HG03139 (cell line): ENCODE measurements at regions not wholly inside any gene's neighbourhood (a gene's known extent, or its start where the extent isn't known, plus 50 kb on each side); places are given as distances from the start of the nearest gene placed in this dataset.

Experiments
- ATAC-seq: cut with Tn5 transposase; IDR thresholded peaks from one replicate; pipeline ENCODE4 v1.9.1; 2021; ENCODE audit not compliant: unreplicated experiment

DNA sequence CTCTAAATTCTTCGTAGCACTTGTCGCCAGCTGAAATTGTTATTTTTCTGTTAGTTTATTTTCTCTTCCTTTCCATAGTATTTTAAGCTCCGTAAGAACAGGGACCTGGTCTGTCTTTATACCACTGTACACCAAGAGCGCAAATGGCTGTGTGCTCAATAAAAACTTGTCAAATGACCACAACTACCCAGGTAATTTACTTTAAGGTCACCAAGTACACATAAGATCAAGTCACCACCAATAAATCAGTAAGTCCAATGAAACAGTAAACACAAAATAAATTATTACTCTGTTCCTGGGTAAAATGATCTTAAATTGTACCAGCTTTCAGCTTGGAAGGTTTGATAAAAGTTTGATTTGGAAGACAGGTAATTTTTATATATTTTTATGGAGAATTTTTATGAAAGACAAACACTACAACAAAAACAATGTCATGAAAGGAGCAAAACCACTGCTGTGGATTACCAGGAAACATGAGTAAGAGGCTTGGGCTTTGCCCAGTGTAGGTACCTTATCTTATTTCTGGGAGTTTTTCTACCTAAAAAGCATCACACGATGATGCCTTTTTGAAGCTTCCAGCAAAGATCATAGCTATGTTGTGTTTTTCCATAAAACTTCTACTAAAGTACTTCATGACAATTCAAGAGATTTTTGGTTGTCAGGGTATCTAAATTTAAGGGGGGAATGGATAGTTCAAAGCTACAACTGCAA, 406.8 kb downstream of the SHQ1 start:
- ATAC-seq: no peak

DNA sequence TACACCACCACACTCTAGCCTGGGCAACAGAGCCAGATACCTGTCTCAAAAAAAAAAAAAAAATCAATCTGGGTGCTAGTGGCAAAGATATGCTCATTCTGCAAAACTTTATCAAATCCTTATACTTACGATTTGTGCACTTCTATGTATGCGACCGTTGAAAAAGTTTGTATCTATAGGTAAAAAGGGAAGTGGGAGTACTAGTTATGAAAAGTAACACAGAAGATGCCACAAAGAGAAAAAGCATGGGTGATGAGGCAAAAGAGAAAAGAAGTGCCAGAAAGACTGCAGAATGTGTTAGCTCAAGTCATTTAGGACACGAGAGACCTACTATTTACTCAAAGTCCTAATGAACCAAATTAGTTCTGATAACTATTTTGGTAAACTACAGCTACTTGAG, 407.8 kb downstream of the SHQ1 start:
- no peak for ATAC-seq

- peak; percentile 52 for ATAC-seq
Observed at GRCh38 chr3:72439321-72440183, 408.7 kb downstream of the SHQ1 start.

DNA sequence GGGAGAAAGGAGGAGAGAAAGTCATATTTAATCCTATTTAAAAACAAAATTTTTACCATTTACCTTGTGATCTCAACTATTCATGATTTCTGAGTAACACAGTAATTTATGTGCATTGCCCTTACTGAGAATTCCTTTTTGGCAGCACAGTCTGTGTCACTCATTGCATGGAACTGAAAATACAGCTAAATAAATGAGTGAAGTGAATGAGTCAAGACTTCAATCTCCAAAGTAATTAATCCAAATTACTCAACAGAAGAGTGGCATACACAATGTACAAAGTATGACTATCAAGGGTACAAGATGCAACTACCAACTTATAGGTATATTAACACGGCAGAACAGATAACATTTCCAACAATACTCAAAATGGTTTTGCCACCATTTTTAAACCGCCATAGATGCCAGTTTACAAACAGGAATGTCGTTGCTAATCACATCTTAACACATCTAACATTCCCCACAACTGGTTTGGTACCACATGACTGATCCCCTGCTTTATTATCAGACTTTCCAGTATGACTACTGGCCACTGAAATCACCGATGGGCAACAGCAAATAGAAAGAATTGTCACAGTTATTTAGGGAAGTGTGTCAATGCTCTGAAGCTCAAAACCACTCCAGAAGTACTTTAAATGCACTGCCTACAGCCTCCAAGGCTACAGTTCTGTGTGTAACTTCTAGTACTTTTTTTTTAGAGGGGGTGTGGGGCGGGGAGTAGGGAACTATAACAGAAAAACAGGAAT, 410.4 kb downstream of the SHQ1 start:
- no peak for ATAC-seq

GRCh38 chr3:72436863-72437592, 411.2 kb downstream of the SHQ1 start:
- ATAC-seq: no peak

- ATAC-seq: no peak
Observed at GRCh38 chr3:72434296-72434695, 413.9 kb downstream of the SHQ1 start.

DNA sequence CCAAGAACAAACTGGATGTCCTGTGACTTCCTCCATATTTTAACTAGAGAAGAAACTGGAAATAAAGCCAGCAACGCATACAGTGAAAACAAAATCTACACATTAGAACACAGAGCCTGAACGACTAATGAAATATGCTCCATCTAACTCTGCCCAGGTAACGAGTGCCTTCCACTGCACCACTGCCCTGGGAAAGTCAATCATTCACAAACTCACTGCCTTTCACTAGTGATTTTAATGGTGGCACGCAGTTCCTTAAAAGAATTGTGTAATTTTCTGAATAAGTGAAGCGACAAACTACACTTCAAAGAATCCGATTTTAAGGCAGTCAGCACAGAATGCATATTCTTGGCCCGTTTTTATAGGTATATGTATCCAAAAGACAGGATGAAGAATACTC, 416.0 kb downstream of the SHQ1 start:
- no peak for ATAC-seq

GRCh38 chr3:72429589-72430353, 418.5 kb downstream of the SHQ1 start:
- ATAC-seq: no peak

DNA sequence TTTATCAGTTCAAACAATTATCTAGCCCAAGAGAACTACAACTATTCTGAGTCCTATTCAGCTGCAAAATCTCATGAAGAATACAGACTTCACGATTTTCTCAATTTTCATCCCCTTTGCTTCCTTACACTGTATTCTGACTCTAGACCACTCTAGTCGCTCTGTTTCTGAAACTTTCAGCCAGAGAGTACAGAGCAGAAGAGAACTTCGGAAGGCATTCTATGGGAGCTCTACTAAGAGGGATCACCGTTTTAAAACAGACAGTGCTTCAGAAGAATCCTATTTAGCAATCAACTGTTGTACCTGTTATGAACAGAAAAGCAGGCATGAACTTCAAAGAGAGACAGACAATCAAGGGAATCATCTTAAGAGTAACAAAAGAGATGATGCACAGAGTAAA, 419.4 kb downstream of the SHQ1 start:
- ATAC-seq: no peak

- no peak for ATAC-seq
Observed at GRCh38 chr3:72427624-72428023, 420.6 kb downstream of the SHQ1 start.

GRCh38 chr3:72426618-72427397, 421.4 kb downstream of the SHQ1 start:
- ATAC-seq: peak; percentile 58

DNA sequence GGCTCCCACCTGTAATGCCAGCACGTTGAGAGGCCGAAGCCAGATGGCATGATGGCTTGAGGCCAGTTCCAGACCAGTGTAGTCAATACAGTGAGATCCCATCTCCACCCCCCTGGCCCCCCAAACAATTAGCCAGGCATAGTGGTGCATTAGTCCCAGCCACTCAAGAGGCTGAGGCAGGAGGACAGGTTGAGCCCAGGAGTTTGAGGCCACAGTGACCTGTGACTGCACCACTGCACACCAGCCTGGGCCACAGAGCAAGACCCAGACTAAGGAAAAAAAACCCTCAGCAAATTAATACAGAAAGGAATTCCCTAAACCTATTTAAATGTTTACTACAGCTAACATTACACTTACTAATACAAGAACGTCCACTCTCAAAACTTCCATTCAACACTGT, 424.6 kb downstream of the SHQ1 start:
- no peak for ATAC-seq

DNA sequence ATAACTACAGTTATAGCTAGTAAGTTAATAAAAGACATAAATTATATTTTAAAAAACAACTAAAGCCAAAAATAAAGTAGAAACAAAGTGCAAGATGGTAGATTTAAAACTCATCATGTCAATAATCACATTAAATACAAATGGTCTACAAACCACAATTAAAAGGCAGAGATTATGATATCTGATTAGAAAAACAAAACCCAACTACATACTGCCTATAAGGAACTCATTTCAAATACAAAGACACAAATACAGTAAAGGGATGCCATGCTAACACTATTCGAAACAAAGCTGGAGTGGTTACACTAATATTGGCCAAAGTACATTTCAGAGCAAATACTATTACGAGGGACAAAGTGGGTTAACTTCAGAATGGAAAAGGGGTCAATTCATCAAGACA, 426.5 kb downstream of the SHQ1 start:
- no peak for ATAC-seq

DNA sequence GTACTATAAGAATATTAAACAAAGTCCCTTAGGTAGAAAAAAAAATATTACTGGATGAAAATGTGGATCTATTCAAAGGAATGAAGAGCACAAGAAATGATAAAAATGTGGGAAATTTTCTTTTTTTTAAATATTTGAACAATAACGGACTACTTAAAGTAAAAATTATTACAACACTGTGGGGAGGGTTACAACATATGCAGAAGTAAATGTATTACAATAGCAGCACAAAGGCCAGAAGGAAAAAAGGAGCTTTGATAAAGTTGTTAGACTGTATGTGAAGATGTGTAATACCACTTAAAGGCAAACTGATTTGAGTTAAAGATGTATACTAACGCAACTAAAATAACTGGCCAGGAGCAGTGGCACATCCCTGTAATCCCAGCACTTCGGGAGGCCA, 427.1 kb downstream of the SHQ1 start:
- no peak for ATAC-seq

DNA sequence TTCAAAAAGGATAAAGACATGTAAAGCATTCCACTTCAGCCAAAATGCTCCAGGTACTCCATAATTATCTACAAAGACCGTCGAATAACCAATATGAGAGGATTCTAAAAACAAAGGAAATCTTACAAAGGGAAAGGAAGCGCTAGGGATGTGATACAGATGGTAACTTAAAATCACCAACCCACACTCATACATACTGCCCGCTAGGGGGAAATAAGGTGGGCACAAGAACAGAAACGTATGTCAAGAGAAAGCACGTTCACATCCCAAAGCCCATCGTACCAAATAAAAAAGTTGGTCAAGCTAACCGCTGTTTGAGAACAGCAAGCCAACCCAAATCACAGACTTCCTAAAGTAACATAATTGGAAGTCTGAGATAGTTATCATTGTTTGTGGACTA, 429.4 kb downstream of the SHQ1 start:
- no peak for ATAC-seq

GRCh38 chr3:72418244-72418643, 430.0 kb downstream of the SHQ1 start:
- no peak for ATAC-seq

- no peak for ATAC-seq
Observed at GRCh38 chr3:72414481-72415016, 433.7 kb downstream of the SHQ1 start.

DNA sequence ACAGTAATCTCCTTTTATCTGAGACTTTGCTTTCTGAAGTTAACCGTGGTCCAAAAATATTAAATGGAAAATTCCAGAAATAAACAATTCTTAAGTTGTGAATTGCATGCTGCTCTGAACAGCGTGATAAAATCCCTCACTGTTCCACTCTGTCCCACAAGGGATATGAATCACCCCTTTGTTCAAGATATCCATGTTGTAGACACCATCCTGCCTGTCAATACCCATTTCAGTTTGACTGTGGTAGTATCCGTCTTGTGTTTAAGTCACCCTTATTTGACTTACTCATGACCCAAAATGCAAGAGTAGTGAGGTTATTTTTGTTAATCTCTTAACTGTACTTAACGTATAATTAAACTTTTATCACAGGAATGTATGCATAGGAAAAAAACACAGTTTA, 435.0 kb downstream of the SHQ1 start:
- no peak for ATAC-seq

DNA sequence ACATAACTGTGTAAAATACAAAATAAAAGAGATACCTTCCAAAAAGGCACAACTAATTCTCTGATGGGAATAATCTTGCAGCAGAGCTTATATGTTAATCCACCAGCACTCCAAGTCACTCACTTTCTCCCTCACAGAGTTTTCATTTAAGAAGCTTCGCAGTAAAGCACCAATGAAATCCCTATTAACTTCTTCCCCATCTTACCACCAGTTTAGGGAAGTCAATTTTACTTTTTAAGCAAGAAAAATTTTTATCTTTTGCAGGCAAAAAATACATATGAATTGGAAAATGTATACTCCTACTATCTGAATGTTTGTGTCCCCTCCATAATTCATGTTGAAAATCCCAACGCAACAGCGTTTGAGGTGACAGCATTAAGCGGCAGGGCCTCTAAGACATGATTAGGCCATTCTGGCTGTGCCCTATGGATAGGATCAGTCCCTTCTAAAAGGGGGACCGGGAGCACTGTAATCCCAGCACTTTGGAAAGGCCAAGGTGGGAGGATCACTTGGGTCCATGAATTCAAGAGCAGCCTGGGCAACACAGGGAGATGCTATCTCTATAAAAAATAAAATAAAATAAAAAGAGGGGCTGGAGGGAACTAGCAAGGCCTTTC, 435.8 kb downstream of the SHQ1 start:
- ATAC-seq: no peak
